HG03159 (cell line): ENCODE measurements at regions not wholly inside any gene's neighbourhood (a gene's known extent, or its start where the extent isn't known, plus 50 kb on each side); places are given as distances from the start of the nearest gene placed in this dataset.
"Not testable (repeated sequence)": the region's sequence is repeated elsewhere in the genome, so short reads cannot be mapped to it uniquely, and the experiment has no call there.

Source experiments
- ATAC-seq: cut with Tn5 transposase; IDR thresholded peaks from one replicate; pipeline ENCODE4 v1.9.1; 2021; ENCODE audit warnings: mild to moderate bottlenecking, moderate library complexity; ENCODE audit not compliant: unreplicated experiment

DNA sequence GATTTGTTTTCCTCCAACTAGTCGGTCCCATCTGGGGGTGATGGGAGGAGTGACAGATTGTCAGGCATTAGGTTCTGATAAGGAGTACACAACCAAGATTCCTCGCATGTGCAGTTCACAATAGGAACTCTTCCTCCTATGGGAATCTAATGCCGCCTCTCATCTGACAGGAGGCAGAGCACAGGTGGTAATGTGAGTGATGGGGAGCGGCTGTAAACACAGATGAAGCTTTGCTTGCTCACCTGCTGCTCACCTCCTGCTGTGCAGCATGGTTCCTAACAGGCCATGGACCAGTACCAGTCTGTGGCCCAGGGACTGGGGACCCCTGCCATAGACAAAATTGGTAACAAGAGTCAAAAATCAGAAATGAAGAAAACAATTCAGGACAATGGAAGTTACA is 173.3 kb upstream of the HMHB1 start:
- ATAC-seq: no peak

DNA sequence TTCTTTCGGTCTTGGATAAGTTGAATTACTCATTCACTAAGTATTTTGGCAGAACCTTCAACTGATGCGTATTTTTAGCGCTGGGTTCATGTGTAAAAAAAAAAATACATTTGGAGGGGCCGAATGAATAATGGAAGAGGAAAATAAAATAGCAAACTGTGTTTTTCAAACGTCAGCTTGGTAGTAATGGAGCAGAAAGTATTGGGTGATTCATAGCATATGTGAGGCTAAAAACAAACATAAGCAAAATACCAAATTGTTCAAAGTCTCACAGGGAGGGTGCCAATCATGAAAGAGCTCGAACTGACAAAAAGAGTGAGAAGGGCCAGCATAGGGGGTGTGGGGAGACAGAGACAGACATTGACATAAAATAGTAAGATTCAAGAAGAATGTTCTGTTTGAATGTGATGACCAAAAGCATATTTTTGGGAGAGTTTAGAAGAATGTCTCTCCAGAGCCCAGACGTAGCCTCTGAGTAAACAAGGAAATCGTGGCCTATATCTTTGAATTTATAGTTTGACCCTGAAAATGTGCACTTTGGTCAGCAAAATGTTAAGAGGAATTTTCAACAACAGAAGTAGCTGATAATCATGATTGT is 174.9 kb upstream of the HMHB1 start:
- no peak for ATAC-seq

DNA sequence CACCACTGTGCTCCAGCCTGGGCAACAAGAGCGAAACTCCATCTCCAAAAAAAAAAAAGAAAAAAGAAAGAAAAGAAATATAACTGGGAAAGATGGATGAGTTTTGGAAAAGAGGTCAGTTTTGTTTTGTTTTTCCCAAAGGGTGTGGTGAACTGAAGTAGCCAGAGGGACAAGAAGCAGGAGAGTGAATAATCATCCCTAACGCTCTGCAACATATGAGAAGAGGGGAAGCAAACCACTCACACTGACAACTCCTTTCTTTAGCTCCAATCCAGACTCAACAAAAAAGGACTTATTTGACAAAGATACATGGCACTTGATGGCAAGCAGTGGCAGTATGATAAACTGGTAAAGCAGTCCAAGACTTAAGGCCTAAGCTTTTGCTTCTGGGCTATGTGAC is 176.1 kb upstream of the HMHB1 start:
- ATAC-seq: no peak

DNA sequence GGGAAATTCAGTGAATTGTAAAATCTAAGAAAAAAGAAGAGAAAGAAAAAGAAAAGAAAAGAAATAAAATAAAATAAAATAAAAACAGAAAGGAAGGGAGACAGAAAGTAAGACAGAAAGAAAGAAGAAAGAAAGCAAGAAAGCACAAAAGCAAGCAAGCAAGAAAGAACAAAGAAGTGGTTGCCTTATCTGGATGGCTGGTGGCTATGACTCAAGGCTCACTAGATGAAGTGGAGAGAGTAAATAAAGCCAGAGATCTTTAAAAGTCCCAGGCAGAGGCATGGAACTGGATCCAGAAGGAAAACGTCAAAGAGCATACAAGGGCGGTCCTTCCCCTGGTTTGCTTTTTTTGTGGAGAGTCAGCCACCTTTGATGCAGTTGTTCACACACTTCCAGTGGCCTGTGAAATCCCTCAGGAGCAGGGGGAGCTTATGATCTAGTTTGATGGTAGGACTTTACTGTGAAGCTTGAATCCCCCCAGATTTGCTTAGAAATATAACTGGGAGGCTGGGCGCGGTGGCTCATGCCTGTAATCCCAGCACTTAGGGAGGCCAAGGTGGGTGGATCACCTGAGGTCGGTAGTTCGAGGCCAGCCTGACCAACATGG is 176.7 kb upstream of the HMHB1 start:
- ATAC-seq: no peak

DNA sequence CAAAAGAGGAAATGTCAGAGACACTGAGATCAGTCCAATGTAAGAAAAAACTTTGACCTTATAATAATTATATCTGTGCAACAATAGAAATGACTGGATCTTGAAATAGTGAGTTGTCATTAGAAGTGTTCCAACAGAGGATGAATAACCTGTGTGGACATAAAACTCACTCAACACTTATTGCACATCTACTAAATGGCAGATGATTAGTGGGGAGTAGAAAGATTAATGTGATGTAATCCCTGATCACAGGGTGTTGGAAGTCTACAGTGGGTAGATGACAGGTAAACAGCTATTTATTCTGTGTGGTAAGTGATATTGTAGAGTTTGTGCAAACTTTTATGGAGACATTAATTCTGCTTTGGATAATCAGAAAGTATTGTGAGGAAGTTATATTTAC is 177.3 kb upstream of the HMHB1 start:
- no peak for ATAC-seq

DNA sequence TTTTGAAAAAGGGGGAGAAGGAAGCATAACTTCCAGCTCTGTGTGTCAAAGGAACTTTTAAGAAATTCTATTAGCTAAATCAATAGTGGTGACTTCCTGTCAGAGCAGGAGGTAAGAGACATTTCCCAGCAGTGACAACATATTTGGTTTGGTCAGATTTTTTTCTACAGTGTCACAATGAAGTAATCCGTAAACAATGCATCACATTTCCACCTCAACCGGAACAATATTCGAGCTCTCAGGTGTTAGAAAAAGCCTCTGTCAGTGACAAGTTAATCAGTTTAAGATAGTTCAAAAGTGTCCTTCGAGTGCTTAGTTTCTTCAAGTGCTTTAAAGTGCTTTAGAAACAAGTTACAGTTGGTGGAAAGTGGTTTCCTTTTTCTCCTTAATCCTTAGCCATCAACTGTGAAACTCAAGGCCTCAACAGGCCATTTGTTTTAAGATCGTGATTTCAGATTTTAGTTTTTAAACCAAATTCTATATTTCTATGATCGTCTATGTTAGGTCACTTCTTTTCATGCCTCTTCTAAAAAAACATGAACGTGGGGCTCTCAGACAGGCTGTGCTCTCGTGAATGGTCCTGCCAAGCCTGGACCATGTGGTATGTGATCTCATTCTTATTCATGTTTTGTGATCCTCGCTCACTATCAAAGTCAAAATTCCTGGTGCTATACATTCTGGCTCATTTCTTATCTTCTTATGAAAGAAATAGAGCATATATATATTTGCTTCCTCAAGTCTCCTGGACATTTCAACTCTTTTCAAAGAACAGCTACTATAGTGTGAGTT is 181.9 kb upstream of the HMHB1 start:
- ATAC-seq: no peak

DNA sequence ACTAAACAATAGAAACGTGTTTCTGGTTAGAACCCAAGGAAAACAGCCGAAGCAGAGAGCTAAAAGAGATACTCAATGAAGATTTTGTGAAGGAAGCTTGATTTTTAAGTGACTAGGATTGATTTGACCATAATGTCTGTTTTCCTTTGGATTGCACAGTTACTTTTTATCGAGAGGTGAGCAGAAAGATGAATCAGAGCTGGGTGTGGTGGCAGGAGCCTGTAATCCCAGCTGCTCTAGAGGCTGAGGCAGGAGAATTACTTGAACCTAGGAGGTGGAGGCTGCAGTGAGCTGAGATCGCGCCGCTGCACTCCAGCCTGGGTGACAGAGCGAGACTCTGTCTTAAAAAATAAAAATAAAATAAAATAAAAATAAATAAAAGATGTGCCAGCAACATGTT is 186.9 kb upstream of the HMHB1 start:
- ATAC-seq: not testable (repeated sequence)

DNA sequence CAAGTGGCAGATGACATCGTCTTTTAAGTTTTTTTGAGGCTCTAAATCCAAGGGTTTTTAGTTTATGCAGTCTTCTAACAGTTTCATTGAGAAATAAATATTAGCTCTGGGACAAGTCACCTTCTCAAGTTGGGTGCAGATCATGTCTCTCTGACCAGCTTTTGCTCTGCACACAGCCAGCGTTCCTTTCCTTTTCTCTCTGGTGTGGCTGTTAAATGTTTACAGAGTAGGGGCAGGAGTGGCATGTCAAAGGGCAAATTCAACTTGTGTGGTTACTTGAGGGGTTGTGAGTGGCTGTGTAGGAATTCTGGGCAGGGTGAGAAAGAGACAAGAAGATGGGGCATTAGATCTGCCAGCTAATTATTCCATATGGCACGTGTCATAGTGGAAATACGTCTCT is 187.5 kb upstream of the HMHB1 start:
- no peak for ATAC-seq

DNA sequence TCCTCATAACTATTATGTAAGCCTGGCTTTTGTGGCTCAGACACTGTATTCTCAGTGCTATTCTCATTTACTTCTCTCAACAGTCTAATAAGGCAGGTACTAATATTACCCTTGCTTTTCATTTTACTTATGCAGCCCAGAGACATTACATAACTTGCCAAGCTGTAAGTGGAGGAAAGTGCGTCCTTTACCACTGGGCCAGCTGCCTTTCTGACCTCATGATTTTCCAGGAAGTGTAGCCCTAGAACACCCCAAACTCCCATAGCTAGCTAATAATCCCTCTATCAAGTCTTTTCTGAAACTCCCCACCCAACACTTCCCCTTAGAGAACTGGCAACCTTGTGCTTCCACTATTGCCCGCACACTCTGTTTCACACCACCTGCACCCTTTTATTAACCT is 192.9 kb upstream of the HMHB1 start:
- no peak for ATAC-seq

DNA sequence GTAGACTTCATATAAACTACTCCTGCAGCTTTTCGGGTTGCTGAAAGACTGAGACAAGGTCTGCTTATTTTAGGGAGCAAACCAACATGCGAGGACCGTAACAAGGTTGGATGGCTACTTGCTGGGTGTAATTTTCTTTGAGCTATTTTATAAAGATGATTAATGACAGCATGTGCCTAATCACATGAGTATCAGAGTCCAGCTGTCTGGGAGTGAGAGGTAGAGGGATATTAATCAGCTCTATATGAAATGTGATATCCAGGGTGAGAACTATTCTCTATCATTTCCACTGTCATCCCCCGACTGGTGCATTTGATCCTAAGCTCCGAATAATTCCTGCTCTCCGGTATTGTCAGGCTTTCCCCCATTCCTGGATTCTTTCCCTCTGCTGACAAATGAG is 193.8 kb upstream of the HMHB1 start:
- no peak for ATAC-seq

DNA sequence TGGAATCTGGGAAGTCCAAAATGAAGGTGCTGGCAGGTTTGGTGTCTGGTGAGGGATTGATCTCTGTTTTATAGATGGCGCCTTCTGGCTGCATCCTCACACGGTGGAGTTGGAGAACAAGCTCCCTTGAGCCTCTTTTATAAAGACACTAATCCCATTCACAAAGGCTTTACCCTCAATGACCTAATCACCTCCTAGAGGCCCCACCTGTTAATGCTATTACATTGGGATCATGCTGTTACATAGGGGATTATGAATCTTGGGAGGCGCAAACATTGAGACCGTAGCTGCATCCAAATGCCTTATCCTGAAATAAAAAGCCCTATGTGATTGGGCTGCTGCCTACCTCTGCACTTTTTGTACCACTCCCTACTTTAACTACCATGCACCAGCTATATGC is 197.1 kb upstream of the HMHB1 start:
- ATAC-seq: no peak

DNA sequence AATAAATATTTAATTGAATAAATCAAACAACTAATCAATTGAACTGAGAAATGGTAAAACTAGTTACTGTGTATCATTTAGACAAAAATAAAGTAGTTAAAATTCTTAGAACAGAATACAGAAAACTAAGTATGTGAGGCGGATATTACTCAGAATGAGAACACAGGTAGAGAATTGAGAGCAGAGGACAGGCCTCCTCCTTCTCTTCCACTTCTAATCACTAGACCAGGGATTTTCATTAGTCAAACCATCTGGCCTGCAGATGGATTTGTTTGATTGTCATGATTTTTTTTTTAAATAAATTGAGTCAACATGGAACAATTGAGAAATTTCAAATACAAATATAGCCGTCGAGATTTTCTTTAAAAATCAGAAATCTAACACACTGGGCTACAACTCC is 198.6 kb upstream of the HMHB1 start:
- ATAC-seq: no peak

DNA sequence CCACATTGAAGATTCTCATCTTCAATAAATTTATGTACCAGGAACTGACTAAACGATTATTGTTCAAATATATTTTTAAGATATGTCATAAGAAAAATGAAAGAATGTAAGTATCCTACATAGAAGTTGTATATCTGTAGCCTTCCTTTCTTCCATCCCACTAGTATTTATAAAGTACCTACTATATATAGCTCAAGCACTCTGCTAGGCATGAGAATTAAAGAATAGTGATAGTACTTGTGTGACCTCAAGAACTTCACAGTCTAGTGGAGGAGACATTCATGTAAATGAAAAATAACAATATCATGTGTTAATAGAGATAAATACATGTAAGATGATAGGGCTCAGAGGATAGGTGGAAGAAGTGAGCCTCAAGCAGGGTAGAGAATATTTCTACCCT is 201.0 kb upstream of the HMHB1 start:
- ATAC-seq: no peak

DNA sequence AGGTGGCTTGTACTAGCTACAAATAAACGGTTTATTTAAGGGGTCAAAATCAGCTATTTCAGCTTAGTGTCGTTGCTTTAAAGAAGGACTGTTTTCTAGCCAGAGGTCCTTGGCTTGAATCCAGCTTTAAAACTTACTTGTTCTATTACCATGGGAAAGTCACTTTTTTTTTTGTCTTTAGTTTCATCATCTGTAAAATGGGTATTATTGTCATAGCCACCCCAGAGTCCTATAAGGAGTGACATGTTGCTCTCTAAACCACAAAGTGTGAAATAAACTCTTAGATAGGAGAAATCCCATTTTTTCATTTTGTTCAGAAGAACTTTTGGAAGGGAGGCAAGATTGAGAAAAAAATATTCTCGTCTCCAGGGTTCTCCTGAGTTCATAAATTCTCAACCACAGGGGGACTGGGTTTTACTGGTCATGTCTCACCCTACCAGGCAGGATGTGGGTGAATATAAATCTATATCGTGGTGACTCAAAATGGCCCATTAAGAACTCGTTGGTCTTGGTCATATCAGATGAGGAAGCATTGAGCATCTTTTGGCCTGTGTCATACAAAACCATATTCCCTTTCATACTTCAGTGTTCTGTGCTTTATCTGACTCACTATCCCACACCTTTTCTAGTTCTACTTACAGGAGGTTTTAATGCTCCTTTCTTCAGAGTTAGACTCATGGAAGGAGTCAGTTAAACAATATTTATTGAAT is 202.7 kb upstream of the NR3C1 start:
- peak; percentile 90 for ATAC-seq

DNA sequence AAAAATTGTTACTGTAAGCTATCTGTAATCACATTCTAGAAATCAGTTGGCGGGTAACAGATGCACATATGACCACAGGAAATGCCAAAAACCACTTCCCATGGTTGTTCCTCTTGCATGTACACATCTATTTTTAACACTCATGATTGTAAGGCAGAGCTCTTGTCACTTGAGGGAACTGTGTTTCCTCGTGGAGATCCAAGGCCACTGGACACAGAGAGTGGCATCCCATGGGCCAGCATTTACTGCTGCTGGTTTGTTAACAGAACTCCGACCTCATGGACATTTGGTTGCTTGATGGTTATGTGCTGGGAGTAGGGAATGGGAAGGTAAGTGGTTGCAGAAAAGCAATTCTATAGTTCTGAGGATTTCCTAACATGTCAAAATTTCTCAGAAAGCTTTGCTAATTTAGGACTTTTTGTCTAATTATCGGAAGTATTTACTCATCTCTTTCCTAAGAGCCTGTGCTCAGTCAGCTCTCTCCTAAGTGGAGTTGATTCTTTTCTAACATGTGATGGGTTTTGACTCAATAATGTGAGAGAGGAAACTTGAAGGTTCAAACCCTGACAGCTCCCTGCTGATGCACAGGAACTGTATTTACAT is 202.0 kb upstream of the NR3C1 start:
- peak; percentile 69 for ATAC-seq

DNA sequence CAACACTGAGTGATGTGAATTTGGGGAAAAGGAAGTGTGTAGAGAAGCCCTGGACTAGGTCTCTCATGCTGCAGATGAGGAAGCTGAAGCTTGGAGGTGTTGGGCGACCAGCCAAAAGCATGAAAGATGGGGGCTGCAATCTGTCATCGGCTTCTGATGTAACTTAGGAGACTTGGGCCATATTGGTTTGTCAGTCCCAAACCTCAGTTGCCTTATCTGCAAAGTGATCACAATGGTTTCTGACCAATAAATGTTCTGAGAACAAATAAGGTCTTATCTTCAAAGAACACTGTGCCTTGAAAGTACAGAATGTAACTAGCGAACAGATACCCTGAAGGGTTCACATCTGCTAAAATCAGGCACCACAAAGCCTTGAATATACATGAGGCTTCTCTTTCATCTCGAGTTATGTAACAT is 198.4 kb upstream of the NR3C1 start:
- no peak for ATAC-seq

DNA sequence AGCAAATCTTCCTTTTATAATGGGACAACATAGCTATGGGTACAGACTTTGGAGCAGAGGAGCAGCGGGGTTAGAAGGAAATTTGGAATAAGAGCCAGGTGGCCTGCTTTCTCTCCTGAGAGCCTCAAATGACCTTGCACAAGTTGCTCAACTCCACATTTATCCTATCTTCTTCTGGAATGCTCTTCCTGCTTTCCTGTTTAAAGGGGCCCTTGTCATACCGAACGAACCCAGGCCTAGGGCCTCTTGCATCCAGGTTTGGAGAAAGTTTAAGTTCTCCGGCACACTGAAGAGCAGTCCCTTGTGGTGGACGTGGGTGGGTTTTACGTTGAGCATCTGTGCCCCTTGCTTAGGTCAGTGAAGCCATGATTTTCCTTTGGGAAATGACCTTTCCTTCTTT is 197.9 kb upstream of the NR3C1 start:
- ATAC-seq: no peak

DNA sequence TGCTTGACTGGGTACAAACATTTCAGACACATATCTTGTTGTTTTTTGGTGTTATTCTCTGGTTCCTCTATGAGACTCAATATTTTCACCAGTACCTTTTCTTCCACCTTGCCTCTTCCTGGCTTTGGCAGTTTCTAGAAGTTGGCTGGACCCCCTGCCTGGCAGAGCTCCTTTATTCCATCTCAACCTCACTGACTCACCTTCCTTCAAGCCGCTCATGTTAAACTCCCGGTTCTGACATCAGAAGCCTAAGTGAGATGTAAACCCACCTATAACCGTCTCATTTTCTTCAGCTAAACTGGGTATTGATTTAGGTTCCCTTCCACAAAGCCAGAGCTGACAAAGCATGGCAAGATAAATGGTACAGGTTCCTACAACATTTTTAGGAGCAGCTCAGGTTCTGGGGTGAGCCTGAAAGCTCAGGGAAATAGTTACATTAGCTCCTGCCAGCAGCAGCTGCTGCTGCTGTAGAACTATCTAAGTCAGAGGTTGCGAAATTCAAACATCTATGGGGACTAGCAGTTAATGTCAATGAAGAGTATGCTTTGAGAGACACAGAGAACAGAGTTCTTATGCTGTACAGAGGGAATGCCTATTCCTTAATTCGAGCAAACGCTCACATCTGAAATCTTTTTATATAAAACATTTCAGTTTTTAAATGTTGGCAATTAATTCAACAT is 197.1 kb upstream of the NR3C1 start:
- ATAC-seq: no peak

DNA sequence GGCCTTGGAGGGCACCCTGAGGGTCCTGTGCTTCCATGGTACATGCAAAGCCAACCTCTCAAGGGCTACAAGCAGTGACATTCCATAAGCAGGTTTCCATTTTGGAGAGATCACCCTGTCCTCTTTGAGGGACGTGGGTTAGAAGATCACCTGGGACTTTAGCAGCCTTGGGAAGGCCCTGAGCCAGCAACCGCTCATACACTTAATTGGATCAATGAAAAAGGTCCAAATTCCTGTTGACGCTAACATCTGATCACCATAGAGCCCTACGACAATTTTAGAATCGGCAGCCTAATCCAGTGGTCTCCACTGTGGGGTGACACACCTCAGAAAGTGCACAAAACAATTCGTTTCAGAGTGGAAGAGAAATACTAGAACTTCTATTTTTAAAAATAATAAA is 196.0 kb upstream of the NR3C1 start:
- no peak for ATAC-seq

DNA sequence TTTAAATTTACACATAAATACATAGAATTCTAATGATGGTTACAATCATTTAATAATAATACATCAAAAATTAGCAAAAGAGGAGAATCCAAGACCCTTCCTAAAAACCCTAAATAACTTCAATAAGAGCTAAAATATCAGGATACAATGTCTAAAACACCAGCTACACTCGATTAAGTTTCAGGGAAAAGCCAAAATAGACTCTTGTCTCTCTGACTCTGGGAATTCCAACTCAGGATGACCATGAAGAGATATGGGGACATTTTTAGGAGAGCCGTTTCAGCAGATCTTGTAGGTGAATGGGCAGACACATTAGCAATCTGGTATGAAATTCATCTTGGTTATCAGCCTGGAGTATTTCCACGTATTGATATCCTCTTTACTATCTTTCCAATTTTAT is 193.3 kb upstream of the NR3C1 start:
- no peak for ATAC-seq
